ENCODE measurements at regions not wholly inside any gene's neighbourhood (a gene's known extent, or its start where the extent isn't known, plus 50 kb on each side); places are given as distances from the start of the nearest gene placed in this dataset.

- TF ChIP-seq EGR1 (IDR thresholded peaks at IDR 0.05; ENCODE audit: borderline replicate concordance in 1 of 2, low read depth in 2 of 2, low read length in 2 of 2), result no peak
- TF ChIP-seq NRF1 (conservative IDR thresholded peaks at IDR 0.05; ENCODE audit: low read depth, low read length), result no peak
- TF ChIP-seq CTCF (IDR thresholded peaks at IDR 0.05 in 2 of 3, conservative IDR thresholded peaks at IDR 0.05 in 1 of 3; ENCODE audit: control insufficient read depth in 2 of 3, extremely low read depth in 1 of 3, insufficient read depth in 1 of 3, low read depth in 3 of 3, low read length in 3 of 3), result no peak
- no peak for TF ChIP-seq USF2 (IDR thresholded peaks at IDR 0.05; ENCODE audit: borderline replicate concordance, low read depth, low read length)
- no peak for TF ChIP-seq POLR2A (IDR thresholded peaks at IDR 0.05; ENCODE audit: low read depth, low read length)
- no peak for TF ChIP-seq POU2F2 (IDR thresholded peaks at IDR 0.05; ENCODE audit: borderline replicate concordance, low read depth, low read length)
- TF ChIP-seq HDAC2 (IDR thresholded peaks at IDR 0.05), result no peak
- no peak for TF ChIP-seq MAX (IDR thresholded peaks at IDR 0.05; ENCODE audit: low read depth, low read length)
- TF ChIP-seq ZNF217 (IDR thresholded peaks at IDR 0.05), result no peak
- TF ChIP-seq ZNF592 (IDR thresholded peaks at IDR 0.05), result no peak
These were observed 243.1 kb upstream of the TENM3 start for GRCh38 chr4:182000077-182000476.

Data from GM12878 (cell line).